H9 (cell line): ENCODE measurements at regions not wholly inside any gene's neighbourhood (a gene's known extent, or its start where the extent isn't known, plus 50 kb on each side); places are given as distances from the start of the nearest gene placed in this dataset.

ENCODE experiments used
- DNase-seq: peaks from one replicate; pipeline ENCODE4 v3.0.0-alpha.2; 2017
- H2AFZ ChIP-seq: one replicate; pipeline ENCODE4 v1.6.1; 2013; ENCODE audit warnings: mild to moderate bottlenecking, low read length, control low read depth, moderate library complexity
- H2AK5ac ChIP-seq: 2 replicates; pipeline ENCODE4 v1.6.1; 2013; ENCODE audit warnings: low read length, control low read depth, mixed read lengths; ENCODE audit not compliant: insufficient read length
- H2BK120ac ChIP-seq: one replicate; pipeline ENCODE4 v1.6.1; 2013; ENCODE audit warnings: low read depth, mild to moderate bottlenecking, low read length, control low read depth, inconsistent platforms; ENCODE audit not compliant: poor library complexity, severe bottlenecking
- H2BK12ac ChIP-seq: 2 replicates; pipeline ENCODE4 v1.6.1; 2013; ENCODE audit warnings: low read length, control low read depth, mixed read lengths, low read depth; ENCODE audit not compliant: insufficient read length
- H2BK15ac ChIP-seq: 2 replicates; pipeline ENCODE4 v1.6.1; 2013; ENCODE audit warnings: low read depth, low read length, control low read depth
- H2BK20ac ChIP-seq: one replicate; pipeline ENCODE4 v1.6.1; 2013; ENCODE audit warnings: low read depth, mild to moderate bottlenecking, low read length, control low read depth, inconsistent platforms; ENCODE audit not compliant: poor library complexity, severe bottlenecking
- H2BK5ac ChIP-seq: 2 replicates; pipeline ENCODE4 v1.6.1; 2013; ENCODE audit warnings: low read length, control low read depth, mixed read lengths; ENCODE audit not compliant: insufficient read length
- H3K14ac ChIP-seq: 2 replicates; pipeline ENCODE4 v1.6.1; 2013; ENCODE audit warnings: low read length, control low read depth; ENCODE audit not compliant: insufficient read depth
- H3K18ac ChIP-seq: 2 replicates; pipeline ENCODE4 v1.6.1; 2013; ENCODE audit warnings: low read depth, mild to moderate bottlenecking, mixed read lengths, low read length, control low read depth; ENCODE audit not compliant: insufficient read length
- H3K23ac ChIP-seq: 2 replicates; pipeline ENCODE4 v1.6.1; 2013; ENCODE audit warnings: low read length, control low read depth, mixed read lengths, low read depth; ENCODE audit not compliant: insufficient read length
- H3K23me2 ChIP-seq: 2 replicates; pipeline ENCODE4 v1.6.1; 2013; ENCODE audit warnings: low read depth, mild to moderate bottlenecking, mixed read lengths, low read length, control low read depth; ENCODE audit not compliant: insufficient read length, poor library complexity, severe bottlenecking
- H3K27ac ChIP-seq: 2 replicates; pipeline ENCODE4 v1.5.1; 2013; ENCODE audit warnings: low read length, control low read depth, mixed read lengths, low read depth; ENCODE audit not compliant: insufficient read length
- H3K27me3 ChIP-seq: 2 replicates; pipeline ENCODE4 v1.6.1; 2013; ENCODE audit warnings: low read length, control low read depth, inconsistent platforms; ENCODE audit not compliant: insufficient read depth
- H3K4ac ChIP-seq: 2 replicates; pipeline ENCODE4 v1.6.1; 2013; ENCODE audit warnings: low read depth, mild to moderate bottlenecking, control low read depth, inconsistent platforms, low read length, moderate library complexity
- H3K4me1 ChIP-seq: 2 replicates; pipeline ENCODE4 v1.6.1; 2013; ENCODE audit warnings: low read length, control low read depth, inconsistent platforms; ENCODE audit not compliant: insufficient read depth
- H3K4me2 ChIP-seq: 2 replicates; pipeline ENCODE4 v1.6.1; 2013; ENCODE audit warnings: low read length, control low read depth, mixed read lengths; ENCODE audit not compliant: insufficient read length, insufficient read depth
- H3K56ac ChIP-seq: 2 replicates; pipeline ENCODE4 v1.6.1; 2013; ENCODE audit warnings: low read depth, mild to moderate bottlenecking, mixed read lengths, low read length, control low read depth; ENCODE audit not compliant: insufficient read length
- H3K79me1 ChIP-seq: 2 replicates; pipeline ENCODE4 v1.6.1; 2013; ENCODE audit warnings: low read depth, mild to moderate bottlenecking, moderate library complexity, low read length, control low read depth, inconsistent platforms; ENCODE audit not compliant: insufficient read depth, poor library complexity, severe bottlenecking
- H3K79me2 ChIP-seq: 2 replicates; pipeline ENCODE4 v1.6.1; 2013; ENCODE audit warnings: low read length, control low read depth, inconsistent platforms; ENCODE audit not compliant: insufficient read depth
- H3K9ac ChIP-seq: 2 replicates; pipeline ENCODE4 v1.6.1; 2013; ENCODE audit warnings: low read length, control low read depth, mixed read lengths; ENCODE audit not compliant: insufficient read length; ENCODE audit errors: extremely low read depth
- H3K9me3 ChIP-seq: one replicate; pipeline ENCODE4 v1.6.1; 2013; ENCODE audit warnings: low read depth, low read length, inconsistent platforms; ENCODE audit not compliant: control insufficient read depth
- H3T11ph ChIP-seq: one replicate; pipeline ENCODE4 v1.6.1; 2013; ENCODE audit warnings: mild to moderate bottlenecking, low read length, control low read depth, inconsistent platforms
- H4K20me1 ChIP-seq: one replicate; pipeline ENCODE4 v1.6.1; 2013; ENCODE audit not compliant: control insufficient read depth, insufficient read length, insufficient read depth
- H4K5ac ChIP-seq: 2 replicates; pipeline ENCODE4 v1.6.1; 2013; ENCODE audit warnings: low read depth, mild to moderate bottlenecking, mixed read lengths, low read length, control low read depth; ENCODE audit not compliant: insufficient read length
- H4K8ac ChIP-seq: replicated peaks from 2 replicates; pipeline ENCODE4 v1.6.1; 2013; ENCODE audit warnings: low read length, control low read depth, mixed read lengths, low read depth; ENCODE audit not compliant: insufficient read length
- H4K91ac ChIP-seq: 2 replicates; pipeline ENCODE4 v1.6.1; 2013; ENCODE audit warnings: low read depth, mild to moderate bottlenecking, moderate library complexity, mixed read lengths, low read length, control low read depth; ENCODE audit not compliant: insufficient read length
- H3K27ac Mint-ChIP-seq, 3 experiments: 2 replicates in 2 of 3; 3 replicates in 1 of 3; pipeline ENCODE4 v1.8.0; 2020 to 2021; ENCODE audit warnings: mixed read lengths in 3 of 3, mild to moderate bottlenecking in 1 of 3, moderate library complexity in 1 of 3
- H3K27me3 Mint-ChIP-seq: 2 replicates; pipeline ENCODE4 v1.8.0; 2021; ENCODE audit warnings: low read depth, mild to moderate bottlenecking, moderate library complexity, mixed read lengths
- H3K36me3 Mint-ChIP-seq, 3 experiments: 2 replicates in 2 of 3; 3 replicates in 1 of 3; pipeline ENCODE4 v1.8.0; 2020 to 2021; ENCODE audit warnings: low read depth in 3 of 3, mixed read lengths in 3 of 3; ENCODE audit not compliant: insufficient read depth in 1 of 3
- H3K4me1 Mint-ChIP-seq, 2 experiments: 2 replicates each; pipeline ENCODE4 v1.8.0; 2020; ENCODE audit warnings: mixed read lengths in 2 of 2
- H3K4me3 Mint-ChIP-seq, 2 experiments: 2 replicates in 1 of 2; 3 replicates in 1 of 2; pipeline ENCODE4 v1.8.0; 2020 to 2021; ENCODE audit warnings: mild to moderate bottlenecking in 2 of 2, mixed read lengths in 2 of 2, moderate library complexity in 1 of 2
- H3K9me3 Mint-ChIP-seq, 2 experiments: 2 replicates in 1 of 2; 3 replicates in 1 of 2; pipeline ENCODE4 v1.8.0; 2020; ENCODE audit warnings: mild to moderate bottlenecking in 2 of 2, mixed read lengths in 2 of 2, moderate library complexity in 1 of 2
- CTCF ChIP-seq: fragments of 200-600 bp; sonication (generic); conservative IDR thresholded peaks from 3 replicates; pipeline ENCODE4 v1.8.0; 2021; ENCODE audit warnings: antibody characterized with exemption, mild to moderate bottlenecking
- WGBS: extraction: QIAGEN DNeasy Blood & Tissue Kit; methylation state at CpG from one replicate; pipeline ENCODE4 v1.1.7; 2013; ENCODE audit warnings: missing lambda C conversion rate, low lambda C conversion rate, mixed read lengths; ENCODE audit not compliant: insufficient read length; ENCODE audit errors: extremely low coverage; 5-methylcytosine and 5-hydroxymethylcytosine counted together

- Histone ChIP-seq H4K8ac (no peak overlapping the region), H3K27me3 (no peaks in the 10 kb centered on the region), H3K18ac (peak overlapping the region; percentile 86), H4K5ac (no peak overlapping the region), H3T11ph (no peak overlapping the region), H2BK15ac (no peak overlapping the region), H2BK12ac (no peak overlapping the region), H4K20me1 (no peaks in the 10 kb centered on the region), H3K4me2 (no peak overlapping the region), H3K27ac (no peak overlapping the region), H2AK5ac (no peak overlapping the region), H3K14ac (no peak overlapping the region), H3K4me1 (no peaks in the 10 kb centered on the region; the same call in 1 of the 2 replicates), H3K79me1 (no peaks in the 10 kb centered on the region), H2AFZ (no peak overlapping the region), H4K91ac (no peak overlapping the region), H3K23ac (no peak overlapping the region), H3K4ac (no peak overlapping the region), H3K9me3 (no peaks in the 10 kb centered on the region), H3K56ac (no peak overlapping the region), H2BK120ac (no peak overlapping the region), H3K23me2 (no peaks in the 10 kb centered on the region), H2BK20ac (no peak overlapping the region), H2BK5ac (no peak overlapping the region), H3K79me2 (no peaks in the 10 kb centered on the region), H3K9ac (no peak overlapping the region)
- H3K9me3 Mint-ChIP-seq: peaks cover 0 to 3% of the 10 kb centered on the region in 2 experiments; a peak in 3 of 5 replicates
- H3K27me3 Mint-ChIP-seq: no peaks in the 10 kb centered on the region
- H3K4me1 Mint-ChIP-seq: peaks cover 8 to 14% of the 10 kb centered on the region in 2 experiments
- TF ChIP-seq CTCF: no peak
- H3K27ac Mint-ChIP-seq: no peak overlapping the region
- H3K36me3 Mint-ChIP-seq: no peaks in the 10 kb centered on the region
- DNase-seq: no peak
- no peak overlapping the region for H3K4me3 Mint-ChIP-seq
- WGBS: no CpG with 5 or more reads among the region's 2 CpGs
These were observed 131.6 kb upstream of the DLGAP1 start for GRCh38 chr18:4586731-4587130.
